D721Med (cell line): ENCODE measurements at regions not wholly inside any gene's neighbourhood (a gene's known extent, or its start where the extent isn't known, plus 50 kb on each side); places are given as distances from the start of the nearest gene placed in this dataset.

Experiments
- DNase-seq: peaks from one replicate; pipeline ENCODE4 v3.0.0; 2011; ENCODE audit warnings: low spot score; ENCODE audit not compliant: insufficient read length
- FAIRE-seq: peaks from 2 replicates; lab custom pipeline; 2011; peaks lifted over from hg19 to GRCh38; lab: Jason Lieb, UNC
- TF ChIP-seq, protein P1 (sequence below): IDR thresholded peaks from 2 replicates; pipeline ENCODE4 v1.5.1; 2012; ENCODE audit warnings: mild to moderate bottlenecking, control low read depth; ENCODE audit not compliant: insufficient read depth; ENCODE audit errors: missing control alignments

DNA sequence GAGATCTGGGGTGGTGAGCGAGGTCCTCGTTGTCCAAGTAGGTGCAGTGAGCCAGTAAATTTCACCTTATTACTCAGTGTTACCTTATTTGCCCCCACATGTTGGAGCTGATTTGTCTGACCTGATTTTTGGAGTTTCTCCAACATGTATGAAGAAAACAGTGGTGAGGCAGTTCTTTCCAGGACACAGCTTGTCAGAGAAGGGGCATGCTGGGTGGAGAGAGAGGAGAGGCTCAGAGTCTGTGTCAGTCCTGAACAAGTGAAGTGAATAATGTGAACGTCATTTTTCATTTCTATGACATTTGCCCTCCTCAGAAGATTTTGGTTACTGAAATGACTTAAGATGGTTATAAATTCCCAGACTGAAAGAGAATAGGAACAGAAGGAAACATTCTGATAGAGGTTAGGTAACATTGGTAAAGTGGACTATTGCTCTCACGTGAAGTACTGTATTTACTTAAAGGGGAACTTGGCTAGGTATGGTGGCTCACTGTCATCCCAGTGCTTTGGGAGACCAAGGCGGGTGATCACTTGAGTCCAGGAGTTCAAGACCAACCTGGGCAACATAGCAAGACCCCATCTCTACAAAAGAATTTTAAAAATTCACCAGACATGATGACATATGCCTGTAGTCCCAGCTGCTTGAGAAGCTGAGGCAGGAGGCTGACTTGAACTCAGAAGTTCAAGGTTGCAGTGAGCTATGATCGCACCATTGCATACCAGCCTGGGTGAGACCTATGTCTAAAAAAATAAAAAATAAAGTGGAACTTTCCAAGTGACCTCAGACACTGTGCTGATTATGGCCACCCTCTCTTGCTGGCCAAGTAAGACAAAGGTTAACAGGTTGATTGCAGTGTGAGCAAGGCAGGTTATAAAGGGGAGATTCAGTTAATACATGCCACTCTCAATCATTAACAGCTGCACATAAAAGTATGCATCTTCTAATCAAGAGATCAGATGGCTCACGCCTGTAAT lies 184.3 kb downstream of the EDN1 start:
- TF ChIP-seq, protein P1, sequence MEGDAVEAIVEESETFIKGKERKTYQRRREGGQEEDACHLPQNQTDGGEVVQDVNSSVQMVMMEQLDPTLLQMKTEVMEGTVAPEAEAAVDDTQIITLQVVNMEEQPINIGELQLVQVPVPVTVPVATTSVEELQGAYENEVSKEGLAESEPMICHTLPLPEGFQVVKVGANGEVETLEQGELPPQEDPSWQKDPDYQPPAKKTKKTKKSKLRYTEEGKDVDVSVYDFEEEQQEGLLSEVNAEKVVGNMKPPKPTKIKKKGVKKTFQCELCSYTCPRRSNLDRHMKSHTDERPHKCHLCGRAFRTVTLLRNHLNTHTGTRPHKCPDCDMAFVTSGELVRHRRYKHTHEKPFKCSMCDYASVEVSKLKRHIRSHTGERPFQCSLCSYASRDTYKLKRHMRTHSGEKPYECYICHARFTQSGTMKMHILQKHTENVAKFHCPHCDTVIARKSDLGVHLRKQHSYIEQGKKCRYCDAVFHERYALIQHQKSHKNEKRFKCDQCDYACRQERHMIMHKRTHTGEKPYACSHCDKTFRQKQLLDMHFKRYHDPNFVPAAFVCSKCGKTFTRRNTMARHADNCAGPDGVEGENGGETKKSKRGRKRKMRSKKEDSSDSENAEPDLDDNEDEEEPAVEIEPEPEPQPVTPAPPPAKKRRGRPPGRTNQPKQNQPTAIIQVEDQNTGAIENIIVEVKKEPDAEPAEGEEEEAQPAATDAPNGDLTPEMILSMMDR: no peak
- DNase-seq (no peak), FAIRE-seq (no peak)

DNA sequence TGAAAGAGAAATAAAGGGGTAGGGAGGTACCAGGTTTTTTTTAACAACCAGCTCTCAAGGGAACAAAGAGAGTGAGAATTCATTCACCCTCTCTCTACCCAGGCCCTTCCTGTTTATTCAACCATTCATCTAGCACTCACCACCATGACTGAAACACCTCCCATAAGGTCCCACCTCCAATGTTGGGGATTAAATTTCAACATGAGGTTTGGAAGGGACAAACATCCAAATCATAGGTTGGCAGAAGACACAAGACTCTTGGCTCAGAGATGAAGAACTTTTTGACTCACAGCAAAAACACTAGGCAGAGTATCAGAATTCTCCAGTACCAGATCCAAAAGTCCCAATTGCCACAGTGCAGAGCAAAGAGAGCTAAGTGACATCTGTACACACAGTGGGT lies 186.3 kb downstream of the EDN1 start:
- FAIRE-seq (no peak), DNase-seq (no peak)
- TF ChIP-seq, protein P1: no peak

DNA sequence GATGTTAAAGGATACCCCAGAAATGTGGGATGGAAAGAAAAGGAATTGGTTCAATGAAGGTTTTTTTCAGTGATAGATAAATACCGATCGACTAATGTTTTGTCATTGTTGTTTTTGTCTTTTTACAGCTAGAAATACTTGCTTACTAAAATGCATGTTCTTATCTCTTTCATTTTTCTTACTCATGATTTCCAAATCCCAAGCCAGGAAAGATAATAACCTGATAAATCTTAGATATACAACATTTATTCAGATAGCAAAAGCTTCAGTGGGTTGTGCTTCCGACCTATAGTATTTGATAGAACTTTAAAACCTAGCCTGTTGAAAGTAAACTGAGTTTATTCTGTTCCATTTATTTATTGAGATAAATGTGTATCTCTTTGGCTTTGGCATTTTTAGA lies 187.5 kb downstream of the EDN1 start:
- no peak for FAIRE-seq
- TF ChIP-seq, protein P1: no peak
- no peak for DNase-seq

DNA sequence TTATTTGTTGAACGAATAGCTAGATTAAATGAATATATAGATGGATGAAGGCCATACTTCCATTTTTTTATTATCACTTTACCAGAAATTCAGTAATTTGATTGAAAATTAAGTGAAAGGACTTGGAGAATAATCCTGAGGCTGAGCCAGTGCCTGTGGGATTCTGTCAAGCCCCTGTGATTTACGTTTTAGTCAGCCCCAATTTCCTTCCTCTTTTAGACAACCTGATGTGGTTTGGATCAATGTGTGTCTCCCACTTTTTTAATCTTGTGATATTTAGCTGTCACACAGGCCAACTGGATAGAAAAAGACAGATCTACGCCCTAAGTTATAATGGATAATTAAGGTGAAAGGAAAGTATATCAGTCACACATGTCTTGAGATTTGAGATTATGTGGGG lies 188.8 kb downstream of the EDN1 start:
- no peak for DNase-seq

DNA sequence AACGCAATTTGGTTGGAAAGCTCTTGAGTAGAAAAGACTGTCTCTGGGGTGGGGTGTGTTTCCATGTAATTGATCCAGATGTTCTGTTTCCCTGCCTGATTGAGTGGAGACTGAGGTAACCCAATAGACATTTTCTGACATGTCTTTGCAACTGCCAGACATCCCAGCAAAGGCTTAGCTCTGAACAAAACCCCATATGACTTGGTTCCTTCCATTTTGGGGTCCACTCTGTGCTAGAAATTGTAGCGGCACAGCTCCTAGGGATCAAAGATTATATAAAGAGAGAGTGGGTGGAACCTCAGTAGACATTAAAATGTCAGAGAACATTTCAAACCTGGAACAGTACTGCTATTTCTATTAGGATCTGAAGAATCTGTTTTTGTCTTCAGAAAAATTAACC lies 189.3 kb downstream of the EDN1 start:
- no peak for FAIRE-seq
- DNase-seq: no peak
- TF ChIP-seq, protein P1: no peak

More for the DNA sequence above, 188.8 kb downstream of the EDN1 start:
- no peak for FAIRE-seq
- TF ChIP-seq, protein P1: no peak

DNA sequence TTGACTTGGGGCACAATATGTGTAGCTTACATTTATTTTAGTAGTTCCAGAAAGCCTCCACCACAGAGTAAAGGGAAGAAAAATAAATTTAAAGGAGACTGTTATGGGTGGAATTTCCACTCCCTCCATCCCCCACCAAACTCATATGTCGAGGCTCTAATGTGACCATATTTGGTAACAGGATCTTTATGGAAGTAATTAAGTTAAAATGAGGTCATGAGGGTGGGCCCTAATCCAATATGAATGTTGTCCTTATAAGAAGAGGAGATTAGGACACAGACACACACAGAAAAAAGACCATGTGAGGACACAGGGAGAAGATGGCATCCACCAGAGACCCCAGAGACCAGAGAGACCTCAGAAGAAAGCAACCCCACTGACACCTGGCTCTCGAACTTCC lies 189.7 kb downstream of the EDN1 start:
- DNase-seq (no peak), FAIRE-seq (no peak)
- TF ChIP-seq, protein P1: no peak

DNA sequence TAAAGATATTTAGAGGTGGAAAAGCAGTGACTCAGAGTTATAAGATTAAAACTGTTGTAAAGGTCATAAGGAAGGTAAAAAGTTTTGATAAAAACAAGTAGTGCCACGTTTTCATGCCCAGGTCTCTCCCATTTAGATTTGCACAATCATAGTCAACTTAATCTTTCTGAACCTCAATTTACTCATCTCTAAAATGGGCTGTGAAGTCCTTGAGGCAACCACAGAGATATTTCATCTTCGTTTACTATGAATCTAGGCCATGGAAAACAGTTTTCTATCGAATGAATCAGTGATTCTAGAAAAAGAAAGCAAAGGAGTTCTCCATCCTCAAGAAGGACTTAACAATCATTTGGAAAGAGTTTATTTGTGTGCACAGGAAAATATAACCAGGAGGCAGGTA lies 190.2 kb downstream of the EDN1 start:
- DNase-seq (no peak), FAIRE-seq (no peak)
- TF ChIP-seq, protein P1: no peak
